ENCODE measurements at regions not wholly inside any gene's neighbourhood (a gene's known extent, or its start where the extent isn't known, plus 50 kb on each side); places are given as distances from the start of the nearest gene placed in this dataset.

- no peak for TF ChIP-seq YY1 (IDR thresholded peaks at IDR 0.05; ENCODE audit: insufficient read depth, insufficient read length)
- TF ChIP-seq ZNF274 (IDR thresholded peaks at IDR 0.05; ENCODE audit: low read depth, low read length) = no peak
These were observed 174.0 kb downstream of the RNF144B start for GRCh38 chr6:18561037-18561750.

Data from NT2/D1 (cell line).